NCI-H1105 (cell line): ENCODE measurements at regions not wholly inside any gene's neighbourhood (a gene's known extent, or its start where the extent isn't known, plus 50 kb on each side); places are given as distances from the start of the nearest gene placed in this dataset.
"Not testable (repeated sequence)": the region's sequence is repeated elsewhere in the genome, so short reads cannot be mapped to it uniquely, and the experiment has no call there.

Experiments
- DNase-seq: peaks from one replicate; lab custom pipeline; 2025; lab: John Stamatoyannopoulos, UW

DNA sequence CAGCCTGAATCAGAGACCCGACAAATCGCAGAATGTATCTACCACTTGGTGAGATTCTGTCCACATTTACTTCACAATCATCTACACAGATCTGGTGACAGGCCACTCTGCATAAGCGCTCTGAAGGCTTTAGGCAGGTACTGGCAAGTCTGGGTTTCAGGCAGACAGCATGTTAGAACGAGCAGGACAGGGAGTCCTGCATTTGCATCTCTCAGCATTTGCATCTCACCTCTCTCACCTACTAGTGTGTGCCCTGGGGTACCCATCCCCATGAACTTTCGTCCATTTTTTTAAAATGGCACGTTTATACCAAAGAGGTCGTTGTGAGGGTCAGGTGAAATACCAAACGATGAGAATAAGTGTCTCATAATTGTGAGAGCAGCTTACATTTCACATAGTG, 108.2 kb downstream of the SPATA31A1 start:
- not testable (repeated sequence) for DNase-seq

DNA sequence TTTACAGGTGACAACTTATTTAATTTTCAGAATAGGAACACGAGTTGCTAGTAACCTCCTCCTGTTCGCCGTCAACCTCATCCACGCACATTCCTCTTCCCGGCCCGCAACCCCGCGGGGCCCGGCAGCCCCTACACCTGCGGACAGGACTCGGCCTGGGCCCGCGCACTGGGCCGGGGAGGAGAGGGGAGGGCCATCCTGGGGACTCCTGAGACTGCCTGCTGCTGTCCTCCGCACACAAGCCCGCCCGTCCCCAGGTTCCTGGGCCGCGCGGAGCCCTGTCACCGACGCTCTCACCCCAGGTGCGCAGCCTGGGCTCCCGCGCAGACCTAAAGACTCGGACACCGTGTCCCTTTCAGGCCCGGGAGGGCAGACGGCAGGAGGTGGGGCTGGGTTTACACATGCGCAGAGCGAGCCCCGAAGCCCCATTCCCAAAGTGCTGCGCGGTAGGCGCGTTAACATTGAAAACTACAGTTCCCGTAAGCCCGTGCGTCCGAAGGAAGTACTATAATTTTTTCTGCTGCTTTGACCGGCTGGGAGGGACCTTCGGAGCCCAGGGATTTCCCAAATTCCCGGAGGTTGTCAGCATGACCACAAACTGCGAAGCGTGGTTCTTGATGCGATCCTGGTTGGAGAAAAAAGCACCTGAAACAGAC, 108.8 kb downstream of the SPATA31A1 start:
- DNase-seq = peak; percentile 53

DNA sequence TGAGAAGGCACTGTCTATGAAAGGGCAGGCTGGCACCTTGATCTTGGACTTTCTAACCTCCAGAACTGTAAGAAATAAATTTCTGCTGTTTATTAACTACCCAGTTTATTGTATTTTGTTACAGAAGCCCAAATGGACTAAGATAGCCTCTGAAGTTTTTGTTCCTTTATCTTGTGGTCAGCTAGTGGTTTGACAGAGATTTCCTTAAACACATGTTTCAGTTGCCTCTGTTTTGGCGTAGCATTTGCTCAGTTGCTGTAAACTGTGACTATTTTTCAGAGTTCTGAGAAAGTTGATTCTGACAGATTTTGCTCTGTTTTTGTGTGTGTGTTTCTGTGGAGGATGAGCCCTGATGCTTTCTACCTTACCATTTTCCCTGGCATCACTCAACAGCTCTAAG, 119.0 kb downstream of the SPATA31A1 start:
- not testable (repeated sequence) for DNase-seq

DNA sequence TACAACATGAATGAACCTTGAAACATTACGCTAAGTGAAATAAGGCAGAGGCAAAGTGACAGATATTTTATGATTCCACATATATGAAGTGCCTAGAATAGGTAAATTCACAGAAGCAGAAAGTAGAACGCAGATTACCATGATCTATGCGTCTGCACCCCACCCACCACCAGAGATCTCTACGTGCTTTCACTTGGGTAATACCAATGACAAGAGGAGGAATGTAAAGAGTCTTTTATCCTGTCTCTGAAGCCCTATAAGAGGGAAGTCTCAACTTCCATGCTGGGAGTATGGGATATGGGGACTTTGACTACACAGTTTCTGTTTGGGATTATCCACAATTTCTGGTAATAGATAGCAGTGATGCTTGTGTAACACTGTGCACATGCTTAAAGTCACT, 127.6 kb downstream of the SPATA31A1 start:
- DNase-seq = not testable (repeated sequence)

DNA sequence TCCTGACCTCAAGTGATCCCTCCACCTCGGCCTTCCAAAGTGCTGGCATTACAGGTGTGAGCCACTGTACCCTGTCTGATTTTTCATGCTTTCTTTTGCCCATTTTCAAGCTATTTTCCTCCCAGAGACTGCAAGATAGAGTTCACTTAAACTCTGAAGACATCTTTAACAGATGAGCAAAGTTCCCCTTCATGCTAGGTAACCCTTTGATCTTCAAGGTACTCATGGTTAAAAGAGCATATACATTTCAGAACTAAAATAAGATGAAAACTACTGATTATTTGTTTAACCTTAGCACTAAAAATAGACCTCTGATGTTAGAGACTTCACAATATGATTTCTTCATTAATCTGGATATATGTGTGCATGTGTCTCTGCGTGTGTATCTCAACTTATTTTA, 128.4 kb downstream of the SPATA31A1 start:
- DNase-seq = not testable (repeated sequence)

DNA sequence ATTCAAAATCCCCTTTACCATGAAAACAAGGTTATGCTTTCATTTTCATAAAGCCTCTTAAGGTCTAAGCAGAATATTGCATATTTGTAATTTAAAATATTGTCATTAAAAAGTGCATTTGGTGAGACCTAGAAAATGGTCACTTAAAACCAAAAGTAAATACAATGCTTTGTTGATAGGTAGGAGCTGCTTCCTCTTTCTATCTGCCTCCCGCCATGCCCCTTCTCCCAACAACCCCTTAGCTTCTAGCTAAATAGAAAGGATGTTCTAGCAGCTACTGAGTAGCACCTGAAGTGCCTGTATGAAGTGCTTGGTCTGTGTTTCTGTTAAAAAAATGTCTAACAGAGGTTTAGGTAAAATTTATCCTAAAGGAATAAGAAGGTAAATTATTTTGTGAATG, 128.8 kb downstream of the SPATA31A1 start:
- DNase-seq = not testable (repeated sequence)

DNA sequence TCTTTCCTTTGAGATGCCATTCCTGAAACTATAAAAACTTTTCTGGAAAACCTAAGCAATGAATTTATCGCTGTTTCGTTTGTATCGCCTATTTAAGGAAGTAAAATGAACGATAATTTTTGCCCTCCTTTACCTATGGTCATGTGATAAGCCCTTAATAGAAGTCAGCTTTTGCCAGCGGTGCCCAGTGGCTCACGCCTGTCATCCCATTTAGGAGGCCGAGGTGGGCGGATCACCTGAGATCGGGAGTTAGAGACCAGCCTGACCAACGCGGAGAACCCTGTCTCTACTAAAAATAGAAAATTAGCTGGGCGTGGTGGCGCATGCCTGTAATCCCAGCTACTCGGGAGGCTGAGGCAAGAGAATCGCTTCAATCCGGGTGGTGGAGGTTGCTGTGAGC, 132.0 kb downstream of the SPATA31A1 start:
- not testable (repeated sequence) for DNase-seq

DNA sequence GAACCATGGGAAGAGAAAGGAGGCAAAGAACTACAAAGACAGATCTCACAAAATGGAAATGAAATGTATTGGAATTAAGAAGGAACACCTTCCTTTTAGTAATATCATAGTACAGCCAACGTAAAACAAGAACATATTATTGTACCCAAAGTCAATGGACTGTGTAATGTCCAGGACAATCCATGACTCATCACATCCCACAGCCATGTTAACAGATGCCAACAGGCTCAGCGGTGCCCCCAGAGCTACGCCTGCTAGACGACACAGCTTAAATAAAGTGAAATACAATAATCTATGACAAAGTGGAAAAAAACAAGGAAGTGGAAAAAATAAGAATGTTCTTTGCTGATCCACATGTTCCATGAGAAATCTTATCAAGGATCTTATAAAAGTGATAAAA, 140.8 kb downstream of the SPATA31A1 start:
- DNase-seq = not testable (repeated sequence)

DNA sequence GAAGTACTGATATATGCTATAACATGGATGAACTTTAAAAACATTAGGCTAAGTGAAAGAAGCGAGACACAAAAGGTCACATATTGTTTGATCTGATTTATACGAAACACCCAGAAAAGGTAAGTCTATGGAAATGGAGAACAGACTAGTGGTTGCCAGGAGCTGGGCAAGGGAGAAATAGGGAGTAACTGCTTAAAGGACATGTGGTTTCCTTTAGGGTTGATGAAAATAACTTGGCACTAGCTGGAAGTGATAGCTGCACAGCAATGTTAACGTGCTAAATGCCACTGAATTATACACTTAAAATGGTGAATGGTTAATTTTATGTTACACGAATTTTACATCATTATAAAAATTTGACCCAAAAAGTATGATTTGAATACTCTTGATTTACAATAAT, 147.7 kb downstream of the SPATA31A1 start:
- DNase-seq = not testable (repeated sequence)

DNA sequence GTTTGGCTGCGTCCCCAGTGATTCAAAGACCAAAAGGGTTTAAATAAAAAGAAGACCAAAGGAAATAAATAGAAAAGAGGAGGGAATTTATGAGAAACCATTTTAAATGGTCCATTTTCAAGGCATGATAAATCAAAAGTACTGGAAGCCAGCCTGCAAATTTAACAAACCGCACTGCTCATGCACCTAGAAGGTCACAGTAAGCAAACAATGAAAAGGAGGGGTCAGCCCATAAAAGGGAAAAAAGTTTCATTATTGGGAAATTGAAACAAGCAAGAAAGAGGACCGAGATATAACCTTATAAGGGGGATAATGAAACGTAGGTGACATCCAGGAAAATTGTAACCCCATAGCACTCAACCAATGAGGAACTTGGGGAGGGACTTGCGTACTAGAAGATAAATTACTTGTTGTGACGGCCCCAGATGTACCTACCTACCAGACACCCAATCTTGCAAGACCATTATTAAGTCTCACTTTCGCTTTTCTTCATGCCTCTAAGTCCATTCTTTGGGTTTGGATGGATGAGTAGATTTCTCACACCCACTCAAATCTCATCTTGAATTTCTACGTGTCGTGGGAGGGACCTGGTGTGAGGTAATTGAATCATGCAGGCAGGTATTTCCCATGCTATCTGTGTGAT, 172.0 kb downstream of the SPATA31A1 start:
- DNase-seq = not testable (repeated sequence)

DNA sequence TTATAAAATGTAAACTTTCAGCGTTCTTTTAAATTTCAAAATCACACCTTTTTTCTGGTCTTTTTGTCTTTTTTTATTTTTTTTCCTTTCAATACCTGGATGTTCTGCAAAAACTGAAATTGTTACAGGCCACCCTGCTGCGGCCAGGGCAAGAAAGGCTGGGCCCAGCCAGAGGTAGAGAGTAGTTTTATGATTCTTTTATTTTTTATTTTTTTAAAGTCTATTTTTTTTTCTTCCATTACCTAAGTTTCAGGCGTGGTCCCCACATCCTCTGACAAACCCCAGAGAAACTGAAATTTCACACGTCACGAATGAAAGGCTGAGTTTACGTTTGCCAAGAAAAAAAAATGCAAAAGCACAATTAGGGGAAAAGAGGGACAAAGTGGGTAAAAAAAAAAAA, 177.1 kb downstream of the SPATA31A1 start:
- DNase-seq = not testable (repeated sequence)

DNA sequence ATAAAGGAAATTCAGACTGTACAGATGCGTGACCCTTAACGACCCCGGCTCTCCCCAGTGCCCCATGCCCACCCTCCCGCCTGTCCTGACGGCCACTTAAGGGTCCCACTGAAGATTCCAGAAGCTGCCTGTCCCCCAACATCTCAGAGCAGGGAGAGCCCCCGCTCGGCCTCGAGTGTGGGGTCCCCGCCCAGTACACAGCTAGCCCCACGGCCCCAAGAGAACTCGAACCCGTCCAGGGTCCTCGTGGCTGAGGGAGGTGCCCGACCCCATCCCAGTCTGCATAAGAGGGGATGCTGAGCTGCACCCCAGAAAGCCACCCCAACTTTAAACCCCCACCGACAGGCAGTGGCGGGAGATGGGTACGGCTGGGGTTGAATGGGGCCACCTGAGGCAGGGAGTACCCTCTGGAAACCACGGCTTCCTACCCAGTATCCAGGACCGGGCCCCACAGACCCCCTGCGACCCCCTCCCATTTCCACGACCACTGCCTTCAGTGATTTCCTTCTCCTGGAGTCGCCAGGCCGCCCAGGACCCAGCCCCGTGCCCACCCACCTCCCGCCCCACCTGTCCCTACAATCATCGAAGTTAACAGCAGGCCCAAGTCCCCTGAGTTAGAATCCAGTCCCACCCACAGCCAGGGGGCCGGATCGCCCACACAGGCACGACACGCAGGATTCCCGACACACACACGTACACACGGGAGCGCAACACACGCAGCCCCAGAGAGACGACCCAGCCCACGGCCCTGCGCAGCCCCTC, 177.7 kb downstream of the SPATA31A1 start:
- DNase-seq = not testable (repeated sequence)

DNA sequence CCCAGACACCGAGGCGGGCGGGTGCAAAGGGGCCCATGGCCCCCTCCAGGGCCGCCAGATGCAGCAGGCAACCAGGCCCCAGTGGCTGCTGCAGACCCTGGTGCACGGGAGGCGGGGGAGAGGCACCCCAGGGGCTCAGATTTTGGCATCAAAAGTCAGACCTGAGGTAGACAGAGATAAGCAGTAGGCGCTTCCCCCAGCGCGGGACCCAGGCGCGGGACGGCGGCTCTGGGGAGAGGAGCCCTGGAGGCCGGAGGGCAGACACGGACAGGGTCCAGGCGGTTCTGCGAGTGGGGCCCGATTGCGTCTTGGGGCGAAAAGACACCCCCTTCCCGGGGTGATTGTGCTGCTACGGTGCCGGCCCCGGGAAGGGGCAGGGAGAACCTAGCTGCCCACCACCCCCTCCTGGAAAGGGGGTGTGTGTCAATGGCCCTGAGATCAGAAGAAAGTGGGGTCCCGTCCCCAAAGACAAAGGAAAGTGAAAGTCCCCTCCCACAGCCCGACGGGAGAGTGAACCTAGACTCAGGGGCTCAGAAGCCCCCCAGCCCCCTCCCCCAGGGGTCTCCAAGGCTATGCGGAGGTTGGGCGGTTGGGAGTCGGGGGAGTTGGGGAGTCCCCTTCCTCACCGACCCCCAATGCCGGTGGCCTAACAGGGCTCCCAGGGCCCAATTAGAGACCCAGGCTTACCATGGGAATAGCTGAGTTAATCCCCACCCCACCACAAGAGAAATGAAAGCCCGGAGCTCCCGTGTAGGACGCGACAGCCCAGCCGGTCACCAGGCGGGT, 178.5 kb downstream of the SPATA31A1 start:
- not testable (repeated sequence) for DNase-seq

DNA sequence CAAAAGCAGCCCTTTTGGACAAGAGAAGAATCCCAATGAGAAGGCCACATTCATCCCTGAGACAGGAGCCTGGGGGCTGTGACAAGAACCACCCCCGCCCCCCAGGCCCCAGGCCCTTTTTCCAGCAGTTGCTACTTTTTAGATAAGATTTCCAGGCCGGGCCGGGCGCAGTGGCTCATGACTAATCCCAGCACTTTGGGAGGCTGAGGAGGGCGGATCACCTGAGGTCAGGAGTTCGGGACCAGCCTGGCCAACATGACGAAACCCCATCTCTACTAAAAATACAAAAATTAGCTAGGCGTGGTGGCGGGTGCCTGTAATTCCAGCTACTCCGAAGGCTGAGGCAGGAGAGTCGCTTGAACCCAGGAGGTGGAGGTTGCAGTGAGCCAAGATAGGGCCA, 179.4 kb downstream of the SPATA31A1 start:
- not testable (repeated sequence) for DNase-seq

DNA sequence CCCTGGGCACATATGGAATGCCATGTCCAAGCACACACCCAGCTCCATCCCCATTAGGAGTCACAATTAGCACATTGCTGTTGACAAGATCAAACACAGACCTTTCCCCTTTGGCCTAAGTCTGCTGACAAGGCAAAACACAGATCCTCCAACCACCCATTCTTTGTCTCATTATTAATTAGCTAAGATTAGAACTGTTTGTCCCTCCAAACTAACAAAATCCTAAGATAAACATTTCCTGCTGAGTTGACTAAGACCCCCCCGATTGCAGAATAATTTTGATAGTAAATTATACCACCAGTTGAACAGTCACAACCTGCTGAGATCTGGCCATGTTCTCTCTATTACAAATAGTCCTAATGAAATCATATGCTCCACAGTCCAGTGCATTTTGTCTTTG, 186.7 kb downstream of the SPATA31A1 start:
- not testable (repeated sequence) for DNase-seq

DNA sequence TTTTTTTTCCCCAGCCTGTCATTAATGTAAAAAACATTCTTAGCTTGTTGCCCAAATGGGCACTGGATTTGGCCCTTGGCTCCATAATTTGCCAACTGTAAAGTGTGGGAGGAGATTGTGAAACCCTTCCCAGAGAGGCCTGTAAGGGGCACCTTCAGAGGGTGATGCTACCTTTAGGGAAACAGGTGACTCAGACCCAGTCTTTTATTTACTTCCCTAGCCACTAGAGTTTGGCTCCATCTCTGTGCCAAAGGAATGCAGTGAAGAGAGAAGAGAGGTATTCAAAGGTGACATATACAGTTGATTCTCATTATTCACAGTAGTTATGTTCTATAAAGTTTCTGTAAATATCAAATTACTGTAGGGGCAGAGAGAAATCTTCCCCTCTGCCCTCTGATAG, 189.6 kb downstream of the SPATA31A1 start:
- not testable (repeated sequence) for DNase-seq

DNA sequence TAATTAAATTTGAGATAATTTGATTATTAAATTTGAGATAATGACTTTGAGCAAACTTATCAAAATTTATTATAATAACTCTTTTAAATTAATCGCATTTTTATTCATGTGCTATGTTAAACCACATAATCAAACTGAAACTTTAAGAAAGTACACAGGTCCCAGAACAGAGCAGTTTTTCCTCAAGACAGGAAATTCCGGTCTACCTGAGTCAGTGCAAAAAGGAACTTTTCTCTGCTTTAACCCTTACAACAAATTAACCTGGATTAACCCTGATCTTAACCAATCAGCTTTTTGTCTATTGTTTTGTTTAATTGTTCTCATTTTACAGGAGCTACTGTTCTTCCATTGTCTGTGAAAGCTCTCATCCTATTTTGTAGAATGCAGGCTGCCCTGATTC, 195.1 kb downstream of the SPATA31A1 start:
- DNase-seq = not testable (repeated sequence)

DNA sequence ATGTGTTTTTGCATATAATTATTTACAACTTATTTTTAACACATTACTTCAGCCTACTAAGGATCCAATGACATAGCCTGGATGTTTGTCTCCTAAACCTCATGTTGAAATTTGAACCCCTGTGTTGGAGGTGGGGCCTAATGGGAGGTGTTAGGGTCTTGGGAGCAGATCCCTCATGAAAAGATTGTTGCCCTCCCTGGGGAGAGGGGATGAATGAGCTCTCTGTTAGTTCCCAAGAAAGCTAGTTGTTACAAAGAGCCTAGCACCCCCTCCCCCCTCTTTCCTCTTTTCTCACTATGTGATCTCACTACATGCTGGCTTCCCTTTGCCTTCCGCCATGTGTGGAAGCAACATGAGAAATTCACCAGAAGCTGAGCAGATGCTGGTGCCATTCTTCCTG, 196.1 kb downstream of the SPATA31A1 start:
- not testable (repeated sequence) for DNase-seq

DNA sequence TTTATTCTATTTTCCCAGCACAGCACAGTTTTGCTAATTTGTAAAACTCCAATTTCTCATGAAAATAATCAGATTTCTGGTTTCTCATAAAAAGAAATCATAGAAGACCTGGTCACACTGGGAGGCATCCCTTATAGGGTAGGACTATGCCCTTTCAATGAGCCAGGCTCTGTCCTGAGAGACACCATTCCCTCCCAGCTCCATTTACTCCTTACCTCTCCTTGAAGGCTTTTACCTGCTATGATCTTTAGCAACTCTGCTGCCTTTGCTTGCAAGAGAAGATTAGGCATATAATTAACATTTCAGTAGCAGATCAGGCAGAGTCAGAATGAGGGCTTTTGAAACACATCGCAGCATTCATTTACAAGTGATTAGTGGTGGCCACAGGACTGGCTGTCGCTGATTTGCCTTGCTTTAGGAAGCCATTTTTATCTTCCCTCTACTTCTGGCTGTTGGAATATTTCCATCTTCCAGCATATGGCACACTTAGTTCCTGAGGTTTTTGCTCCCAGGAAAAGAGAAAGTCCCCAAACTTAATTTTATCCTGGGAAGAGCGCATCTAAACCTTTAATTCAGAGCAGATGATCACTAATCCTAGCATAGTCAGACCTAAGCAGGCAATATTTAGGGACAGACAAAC, 196.9 kb downstream of the SPATA31A1 start:
- DNase-seq = not testable (repeated sequence)

DNA sequence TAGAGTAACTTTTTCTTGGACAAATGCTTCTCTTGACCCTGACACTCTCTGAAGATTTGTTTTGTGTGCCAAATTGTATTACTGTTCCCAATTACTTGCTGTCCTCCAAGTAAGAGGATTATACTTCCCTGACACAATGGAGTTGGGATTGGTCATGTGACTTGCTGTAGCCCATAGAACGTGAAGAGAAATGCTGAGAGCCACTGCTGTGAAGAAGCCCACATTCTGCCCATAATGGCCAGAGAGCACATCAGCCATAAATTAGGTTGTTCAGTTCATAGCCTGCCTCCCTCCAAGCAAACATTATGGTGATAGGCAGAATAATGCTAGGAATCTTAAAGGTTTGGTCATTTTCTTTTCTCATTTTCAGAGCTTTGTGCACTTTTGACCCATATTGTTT, 198.9 kb downstream of the SPATA31A1 start:
- not testable (repeated sequence) for DNase-seq

DNA sequence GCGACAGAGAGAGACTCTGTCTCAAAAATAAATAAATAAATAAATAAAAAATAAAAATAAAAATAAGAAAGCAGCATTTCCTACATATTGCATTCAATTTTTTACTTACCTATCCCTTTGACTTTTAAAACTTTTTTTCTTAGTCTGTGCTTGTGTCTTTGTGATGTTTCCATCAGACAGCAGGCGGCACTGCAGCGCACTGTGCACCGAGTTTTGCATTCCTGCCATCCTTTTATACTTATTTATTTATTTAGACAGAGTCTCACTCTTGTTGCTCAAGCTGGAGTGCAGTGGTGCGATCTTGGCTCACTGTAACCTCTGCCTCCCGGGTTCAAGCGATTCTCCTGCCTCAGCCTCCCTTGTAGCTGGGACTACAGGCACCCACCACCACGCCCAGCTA, 203.9 kb downstream of the SPATA31A1 start:
- DNase-seq = not testable (repeated sequence)

DNA sequence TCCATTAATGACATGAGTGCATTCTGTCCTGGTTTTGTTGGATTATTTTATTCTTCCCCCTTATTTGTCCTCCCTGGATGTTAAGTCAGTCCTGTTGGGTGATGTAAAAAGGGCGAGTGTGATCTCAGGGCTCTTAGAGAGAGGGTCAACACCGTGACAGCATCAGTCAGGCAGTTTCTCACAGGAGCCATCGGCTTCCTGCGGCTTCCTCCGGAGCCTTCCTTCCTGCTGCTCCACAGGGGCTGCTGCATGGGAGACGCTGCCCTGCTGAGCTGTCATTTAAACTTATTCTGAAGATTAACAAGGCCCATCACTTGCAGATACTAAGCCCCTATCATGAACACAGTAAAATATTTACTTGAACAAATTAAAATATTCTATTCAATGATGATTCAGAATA, 211.3 kb downstream of the SPATA31A1 start:
- DNase-seq = not testable (repeated sequence)
